ENCODE measurements at regions not wholly inside any gene's neighbourhood (a gene's known extent, or its start where the extent isn't known, plus 50 kb on each side); places are given as distances from the start of the nearest gene placed in this dataset.

GRCh38 chr1:41983451-41983850 lies 64.7 kb upstream of the HIVEP3 start:
- no peaks in the 10 kb centered on the region for H3K9me2 ChIP-seq (ENCODE audit: insufficient read depth)
- H3F3A ChIP-seq (ENCODE audit: insufficient read depth), result no peaks in the 10 kb centered on the region
- H3K36me3 ChIP-seq (ENCODE audit: low read depth), result no peaks in the 10 kb centered on the region
- no peaks in the 10 kb centered on the region for H3K27me3 ChIP-seq (replicated peaks; ENCODE audit: insufficient read depth)
- H2AFZ ChIP-seq, result no peak overlapping the region
- 94 to 100% methylated on average over 3 of the region's 3 CpGs for WGBS, 2 experiments (ENCODE audit: low coverage in 1 of 2, low lambda C conversion rate in 2 of 2, missing lambda C conversion rate in 2 of 2)
- no peak overlapping the region for H3K9ac ChIP-seq
- DNase-seq, result no peak
- H3K79me2 ChIP-seq (ENCODE audit: insufficient read depth), result no peaks in the 10 kb centered on the region
- no peaks in the 10 kb centered on the region for H4K20me1 ChIP-seq (ENCODE audit: insufficient read depth)
- H3K4me3 ChIP-seq, result no peak overlapping the region
- H3K9me3 ChIP-seq (ENCODE audit: low read depth), result no peaks in the 10 kb centered on the region
- in situ Hi-C loops (cut with MboI), result no loop called here
- no peaks in the 10 kb centered on the region for H3K4me1 ChIP-seq (ENCODE audit: insufficient read depth)
- no peak overlapping the region for H3K27ac ChIP-seq
- TF ChIP-seq EZH2 (IDR thresholded peaks at IDR 0.05; ENCODE audit: insufficient read depth, poor library complexity, severe bottlenecking) (no peak), EZH2phosphoT487 (IDR thresholded peaks at IDR 0.05; ENCODE audit: insufficient read depth, low read depth) (no peak)
- no peak overlapping the region for H3K4me2 ChIP-seq (ENCODE audit: unreplicated experiment)

- no peak for TF ChIP-seq EZH2 (IDR thresholded peaks at IDR 0.05; ENCODE audit: insufficient read depth, poor library complexity, severe bottlenecking)
- no peak for TF ChIP-seq EZH2phosphoT487 (IDR thresholded peaks at IDR 0.05; ENCODE audit: insufficient read depth, low read depth)
- Histone ChIP-seq H3K79me2 (ENCODE audit: insufficient read depth) (no peaks in the 10 kb centered on the region), H3K4me2 (ENCODE audit: unreplicated experiment) (no peak overlapping the region), H3K4me3 (no peak overlapping the region), H3K4me1 (ENCODE audit: insufficient read depth) (no peaks in the 10 kb centered on the region), H3K27ac (no peak overlapping the region), H3K9ac (no peak overlapping the region), H3K9me3 (ENCODE audit: low read depth) (no peaks in the 10 kb centered on the region), H3F3A (ENCODE audit: insufficient read depth) (no peaks in the 10 kb centered on the region), H3K36me3 (ENCODE audit: low read depth) (no peaks in the 10 kb centered on the region), H3K9me2 (ENCODE audit: insufficient read depth) (no peaks in the 10 kb centered on the region), H4K20me1 (ENCODE audit: insufficient read depth) (no peaks in the 10 kb centered on the region), H2AFZ (no peak overlapping the region), H3K27me3 (replicated peaks; ENCODE audit: insufficient read depth) (no peaks in the 10 kb centered on the region)
- DNase-seq, result no peak
- in situ Hi-C loops (cut with MboI), result no loop called here
- WGBS, 2 experiments (ENCODE audit: low coverage in 1 of 2, low lambda C conversion rate in 2 of 2, missing lambda C conversion rate in 2 of 2), result 83 to 88% methylated on average over 3 of the region's 3 CpGs
Measured at GRCh38 chr1:41981796-41982195, 63.1 kb upstream of the HIVEP3 start.

DNA sequence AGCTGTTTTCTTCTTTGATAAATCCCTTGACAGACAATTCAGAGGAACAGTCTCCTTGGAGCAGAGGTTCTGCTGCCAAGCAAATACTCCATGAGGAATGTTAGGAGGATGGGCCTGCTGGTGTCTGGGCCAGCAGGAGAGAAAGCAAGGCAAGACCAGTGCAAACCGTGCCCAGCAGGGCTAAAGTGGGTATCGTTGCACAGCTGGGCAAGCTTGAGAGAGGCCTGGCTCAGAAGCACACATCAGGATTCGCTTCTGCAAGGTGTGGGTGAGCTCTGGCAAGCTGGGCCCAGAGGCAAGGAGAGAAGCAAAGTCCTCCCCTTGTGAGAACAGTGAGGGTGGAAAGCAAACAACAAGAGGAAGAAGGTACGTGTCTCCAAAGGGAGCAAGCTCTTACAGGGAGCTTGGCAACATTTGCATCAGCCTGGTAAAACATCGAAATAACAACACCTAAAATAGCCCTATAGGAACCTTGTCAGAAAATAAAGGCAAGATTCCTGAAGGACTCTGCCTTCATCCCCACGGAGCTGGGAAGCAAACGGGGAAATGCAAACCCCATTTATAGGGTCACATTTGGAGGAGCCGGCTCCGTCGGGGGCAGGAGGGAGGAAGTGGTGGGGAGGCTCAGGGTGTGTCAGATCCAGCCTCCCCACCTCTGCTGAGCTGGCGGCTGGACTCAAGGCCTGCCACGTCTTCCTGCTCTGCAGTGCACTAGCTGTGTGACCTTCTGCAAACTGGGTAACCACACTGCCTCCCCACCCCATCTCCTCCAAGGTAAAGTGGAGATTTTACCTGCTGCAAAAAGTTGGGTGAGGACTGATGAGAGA lies 62.3 kb upstream of the HIVEP3 start:
- Histone ChIP-seq H4K20me1 (ENCODE audit: insufficient read depth) (no peaks in the 10 kb centered on the region), H3K79me2 (ENCODE audit: insufficient read depth) (no peaks in the 10 kb centered on the region), H3K27me3 (replicated peaks; ENCODE audit: insufficient read depth) (no peaks in the 10 kb centered on the region), H3K9me2 (ENCODE audit: insufficient read depth) (no peaks in the 10 kb centered on the region), H2AFZ (no peak overlapping the region), H3K9me3 (ENCODE audit: low read depth) (no peaks in the 10 kb centered on the region), H3K36me3 (ENCODE audit: low read depth) (no peaks in the 10 kb centered on the region), H3K4me2 (ENCODE audit: unreplicated experiment) (no peak overlapping the region), H3K9ac (no peak overlapping the region), H3K27ac (no peak overlapping the region), H3K4me1 (ENCODE audit: insufficient read depth) (no peaks in the 10 kb centered on the region), H3F3A (ENCODE audit: insufficient read depth) (no peaks in the 10 kb centered on the region), H3K4me3 (no peak overlapping the region)
- in situ Hi-C loops (cut with MboI), result no loop called here
- TF ChIP-seq EZH2 (IDR thresholded peaks at IDR 0.05; ENCODE audit: insufficient read depth, poor library complexity, severe bottlenecking) (no peak), EZH2phosphoT487 (IDR thresholded peaks at IDR 0.05; ENCODE audit: insufficient read depth, low read depth) (no peak)
- no peak for DNase-seq
- WGBS, 2 experiments (ENCODE audit: low coverage in 1 of 2, low lambda C conversion rate in 2 of 2, missing lambda C conversion rate in 2 of 2), result 77 to 80% methylated on average over 12 of the region's 12 CpGs

GRCh38 chr1:41978986-41979385 lies 60.3 kb upstream of the HIVEP3 start:
- H3K9me2 ChIP-seq (ENCODE audit: insufficient read depth), result no peaks in the 10 kb centered on the region
- no peaks in the 10 kb centered on the region for H3K27me3 ChIP-seq (replicated peaks; ENCODE audit: insufficient read depth)
- H3K9ac ChIP-seq, result no peak overlapping the region
- no peak overlapping the region for H3K4me3 ChIP-seq
- no peaks in the 10 kb centered on the region for H3K4me1 ChIP-seq (ENCODE audit: insufficient read depth)
- no peaks in the 10 kb centered on the region for H3K36me3 ChIP-seq (ENCODE audit: low read depth)
- H3K9me3 ChIP-seq (ENCODE audit: low read depth), result no peaks in the 10 kb centered on the region
- no peaks in the 10 kb centered on the region for H3K79me2 ChIP-seq (ENCODE audit: insufficient read depth)
- 66 to 73% methylated on average over 4 of the region's 4 CpGs for WGBS, 2 experiments (ENCODE audit: low coverage in 1 of 2, low lambda C conversion rate in 2 of 2, missing lambda C conversion rate in 2 of 2)
- H4K20me1 ChIP-seq (ENCODE audit: insufficient read depth), result no peaks in the 10 kb centered on the region
- H3K27ac ChIP-seq, result no peak overlapping the region
- no peak for DNase-seq
- TF ChIP-seq EZH2phosphoT487 (IDR thresholded peaks at IDR 0.05; ENCODE audit: insufficient read depth, low read depth) (no peak), EZH2 (IDR thresholded peaks at IDR 0.05; ENCODE audit: insufficient read depth, poor library complexity, severe bottlenecking) (no peak)
- H3F3A ChIP-seq (ENCODE audit: insufficient read depth), result no peaks in the 10 kb centered on the region
- in situ Hi-C loops (cut with MboI), result no loop called here
- no peak overlapping the region for H3K4me2 ChIP-seq (ENCODE audit: unreplicated experiment)
- no peak overlapping the region for H2AFZ ChIP-seq

Data from GM23248 (cell line).